Iris pigment epithelial cell (primary cell): ENCODE measurements at regions not wholly inside any gene's neighbourhood (a gene's known extent, or its start where the extent isn't known, plus 50 kb on each side); places are given as distances from the start of the nearest gene placed in this dataset.
"Not testable (repeated sequence)": the region's sequence is repeated elsewhere in the genome, so short reads cannot be mapped to it uniquely, and the experiment has no call there.

Experiments
- DNase-seq: peaks from one replicate; pipeline ENCODE4 v3.0.0-alpha.2; 2011; ENCODE audit warnings: low read depth

DNA sequence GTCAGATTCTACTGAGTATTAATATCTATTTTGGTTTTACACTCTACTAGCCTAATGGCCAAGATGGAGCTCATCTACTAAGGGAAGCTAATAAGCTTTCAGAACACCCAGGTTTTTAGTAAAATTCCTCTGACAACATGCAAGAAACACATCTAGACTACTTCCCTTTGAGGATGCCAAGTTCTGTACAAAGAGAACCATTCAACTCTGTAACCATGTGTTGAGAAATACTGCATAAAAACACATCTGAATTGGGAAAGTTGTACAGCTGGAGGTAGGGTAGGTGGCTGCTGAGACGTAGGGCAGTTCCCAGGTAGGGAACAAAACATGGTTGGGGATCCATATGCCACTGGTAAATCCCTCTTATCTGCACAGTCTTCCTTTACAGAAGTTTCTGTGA is 66.2 kb downstream of the SC5D start:
- no peak for DNase-seq

DNA sequence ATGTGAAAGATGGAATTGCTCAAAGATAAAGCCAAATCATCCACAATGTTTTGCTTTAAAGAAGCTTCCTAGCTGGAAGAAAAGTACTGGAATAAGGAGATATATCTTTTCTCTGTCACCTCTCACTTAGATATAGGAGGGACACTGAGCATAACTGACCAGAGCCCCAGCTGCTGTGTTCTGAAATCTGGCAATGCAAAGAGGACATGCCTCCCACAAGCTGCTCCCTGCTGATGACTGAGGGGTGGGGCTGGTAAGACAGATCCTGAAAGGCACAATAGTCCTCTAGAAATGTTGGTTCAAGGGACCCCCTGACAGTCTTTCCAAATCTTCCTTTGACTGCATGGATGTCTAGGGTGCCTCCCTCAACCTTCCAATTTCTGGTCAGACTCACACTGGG is 67.0 kb downstream of the SC5D start:
- DNase-seq = no peak

DNA sequence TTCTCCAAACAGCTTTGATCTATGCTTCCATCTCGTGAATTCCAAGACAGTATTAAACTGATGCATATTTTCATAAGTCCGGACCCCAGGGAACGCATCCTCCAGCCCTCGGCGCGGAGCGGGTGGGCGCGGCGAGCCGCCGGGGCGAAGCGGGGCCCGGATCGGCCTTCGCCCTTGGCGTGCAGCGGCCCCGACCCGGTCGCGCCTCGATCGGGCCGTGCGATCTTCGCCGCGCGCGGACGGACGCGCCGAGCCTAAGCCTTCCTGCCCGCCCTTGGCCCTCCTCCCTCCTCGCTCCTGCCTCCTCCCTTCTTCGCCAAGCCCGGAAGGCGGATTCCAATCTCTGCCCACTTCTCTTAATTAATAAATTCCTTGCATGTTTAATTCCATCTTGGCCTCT is 70.4 kb downstream of the SC5D start:
- DNase-seq = not testable (repeated sequence)

DNA sequence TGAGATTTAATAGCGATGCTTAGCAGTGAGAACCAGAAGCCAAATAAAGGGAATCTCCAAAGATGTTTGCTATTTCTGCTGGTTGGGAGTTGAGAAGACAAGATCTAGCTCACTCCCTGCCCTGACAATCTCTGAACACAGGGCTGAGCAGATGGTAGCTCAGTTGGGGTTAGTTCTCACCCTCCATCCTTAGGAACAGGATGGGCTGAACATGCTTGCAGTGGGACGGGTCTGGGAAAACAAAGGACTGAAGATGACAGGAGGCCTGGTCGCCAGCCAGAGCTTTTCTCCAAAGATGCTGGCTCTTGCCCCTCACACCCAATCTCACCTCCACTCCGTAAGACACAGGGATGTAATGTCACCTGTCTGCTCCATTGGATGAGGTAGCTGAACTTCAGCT is 72.7 kb downstream of the SC5D start:
- no peak for DNase-seq

DNA sequence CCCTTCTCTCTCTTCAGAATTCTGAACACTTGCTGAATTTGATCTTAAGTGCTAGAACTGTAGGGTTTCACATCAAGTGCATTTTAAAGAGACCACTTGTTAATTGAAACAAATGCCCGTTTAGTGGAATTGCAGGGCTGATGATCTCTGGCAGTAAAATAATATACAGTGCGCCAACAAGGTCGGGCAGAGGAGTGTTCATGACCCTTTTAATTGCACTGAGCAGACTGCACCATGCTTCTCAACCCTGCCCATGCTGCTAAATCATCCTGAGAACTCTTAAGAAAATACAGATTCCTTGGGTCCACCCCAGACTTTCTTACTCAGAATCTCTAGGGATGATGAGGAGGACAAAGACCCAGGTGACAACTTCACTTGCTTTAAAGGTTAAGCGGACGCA is 73.5 kb downstream of the SC5D start:
- DNase-seq = no peak

DNA sequence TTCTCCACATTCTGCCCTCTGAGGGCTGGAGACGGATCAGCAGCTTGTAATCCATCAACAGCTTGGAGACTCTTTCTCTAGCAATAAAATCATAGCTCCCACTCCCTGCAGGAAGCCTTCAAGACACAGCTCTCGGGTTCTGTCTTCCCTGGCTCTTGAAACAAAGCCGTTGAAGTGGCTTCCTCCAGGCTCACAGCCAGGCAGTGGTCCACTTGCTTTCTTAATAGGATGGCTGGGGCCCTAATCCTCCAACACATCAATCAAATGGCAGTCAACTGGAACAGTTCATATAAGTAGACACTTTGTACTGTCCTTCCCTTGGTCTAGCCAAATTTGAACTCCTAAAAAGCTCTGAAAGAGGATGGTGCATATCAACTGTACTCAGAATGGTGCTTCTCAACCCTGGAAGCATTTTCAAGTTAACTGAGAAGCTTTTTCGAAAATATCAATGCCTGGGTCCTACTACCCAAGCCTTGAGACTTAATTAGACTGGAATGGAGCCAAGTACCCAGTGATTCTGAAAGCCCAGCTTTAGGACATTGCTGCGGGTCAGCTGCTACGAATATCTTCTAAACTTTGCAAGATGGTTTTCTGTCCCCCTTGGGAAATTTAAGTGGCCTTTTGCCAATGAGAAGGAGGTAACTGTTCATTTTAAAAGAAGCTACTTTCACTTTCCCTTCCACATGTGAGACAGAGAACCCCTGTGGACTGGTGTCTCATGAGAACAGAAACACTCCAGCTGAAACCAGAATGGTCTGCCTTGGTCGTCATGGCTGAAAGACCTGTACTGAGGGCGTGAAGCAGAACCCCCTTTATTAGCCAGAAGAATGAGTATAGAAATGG is 74.7 kb downstream of the SC5D start:
- peak; percentile 9 for DNase-seq

DNA sequence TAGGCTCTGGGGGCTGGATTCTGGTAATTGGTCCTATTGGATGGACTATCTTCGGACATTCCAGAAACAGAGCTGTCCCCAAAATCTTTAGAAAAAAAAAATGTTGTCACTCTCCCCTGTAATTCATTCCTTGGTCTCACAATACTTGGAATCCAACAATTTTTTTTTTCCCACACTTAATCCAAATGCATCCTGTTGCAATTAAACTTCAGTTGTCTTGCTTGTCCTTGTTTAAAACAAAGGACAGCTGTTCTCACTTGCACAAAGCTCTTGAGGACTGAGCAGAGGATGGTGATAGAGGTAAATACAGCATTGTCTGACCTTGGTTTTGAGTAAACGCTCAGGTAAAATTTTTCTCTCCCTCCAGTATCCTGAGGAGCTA is 75.3 kb downstream of the SC5D start:
- DNase-seq = no peak

DNA sequence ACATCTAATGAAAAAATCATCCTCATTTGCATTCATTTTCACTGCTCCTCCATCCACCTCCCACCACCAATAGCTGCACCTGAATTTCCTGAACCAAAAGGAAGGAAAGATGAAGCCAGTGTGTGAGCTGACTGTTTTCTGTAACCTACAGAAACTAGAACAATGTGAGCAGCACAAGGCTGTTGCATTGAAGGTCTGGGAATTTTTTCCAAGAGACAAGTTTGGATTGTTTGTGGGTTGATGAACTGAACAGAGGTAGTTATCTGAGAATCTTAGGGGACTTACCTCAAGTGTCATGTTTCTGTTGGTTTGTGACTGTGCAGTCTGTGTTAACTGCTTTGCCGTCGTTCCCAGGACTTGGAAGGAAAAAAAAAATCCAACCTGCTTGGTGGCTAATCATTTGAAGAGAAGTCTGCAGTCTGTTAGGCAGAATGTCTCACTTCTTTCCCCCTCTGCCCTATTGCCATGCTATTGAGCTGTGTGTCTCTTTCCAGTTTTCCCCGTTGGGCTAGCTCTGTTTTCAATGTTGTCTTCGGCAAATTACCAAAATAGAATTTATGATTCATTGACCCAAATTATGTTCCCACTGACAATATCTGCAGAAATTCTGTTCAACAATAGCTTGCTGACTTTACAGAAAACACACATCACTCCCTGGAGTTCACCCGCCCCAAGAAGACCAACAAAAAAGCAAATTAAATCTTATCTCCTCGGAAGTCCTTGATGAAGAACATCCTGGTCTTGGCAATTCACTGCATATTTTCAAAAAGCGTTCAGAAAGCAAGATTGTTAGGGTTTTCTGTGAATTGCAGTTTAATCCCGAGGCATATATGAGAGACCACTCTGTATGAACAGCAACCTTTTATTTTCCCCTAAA is 76.0 kb downstream of the SC5D start:
- no peak for DNase-seq

DNA sequence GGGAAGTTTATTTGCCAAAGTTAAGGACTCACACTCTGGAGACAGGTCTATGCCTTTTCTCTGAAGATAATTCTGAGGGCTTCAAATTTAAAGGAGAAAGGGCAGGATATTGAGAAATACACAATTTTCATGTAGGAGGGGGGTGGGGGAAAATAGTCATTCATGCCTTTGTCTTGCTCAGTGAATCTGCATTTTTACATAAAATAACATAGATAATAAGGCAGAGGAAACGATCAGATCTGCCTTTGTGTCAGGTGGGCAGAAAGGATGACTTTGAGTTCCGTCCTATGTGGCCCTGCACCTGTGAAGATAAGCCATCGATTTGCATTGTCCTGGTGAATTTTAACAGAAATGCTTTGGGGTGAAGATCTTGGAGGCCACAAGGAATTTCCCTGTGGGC is 76.8 kb downstream of the SC5D start:
- DNase-seq = no peak

DNA sequence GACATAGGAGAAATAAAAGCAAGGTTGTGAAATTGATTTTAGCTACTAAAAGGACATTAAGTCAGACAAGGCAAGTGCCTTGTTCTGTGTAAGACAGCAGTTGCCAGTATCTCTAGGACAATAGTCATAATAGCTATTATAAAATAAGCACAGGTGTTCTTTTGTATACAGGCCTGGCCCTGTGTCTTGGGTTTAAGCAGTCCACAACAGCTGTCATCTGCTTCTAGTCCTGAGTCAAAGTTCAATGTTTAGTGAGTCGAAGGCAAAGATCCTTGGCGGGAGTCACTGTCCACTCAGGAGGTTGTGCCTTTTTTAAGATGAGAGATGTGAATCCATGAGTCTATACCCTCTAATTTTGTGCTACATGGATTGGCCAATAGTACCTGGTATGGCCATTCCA is 79.5 kb downstream of the SC5D start:
- DNase-seq = no peak

DNA sequence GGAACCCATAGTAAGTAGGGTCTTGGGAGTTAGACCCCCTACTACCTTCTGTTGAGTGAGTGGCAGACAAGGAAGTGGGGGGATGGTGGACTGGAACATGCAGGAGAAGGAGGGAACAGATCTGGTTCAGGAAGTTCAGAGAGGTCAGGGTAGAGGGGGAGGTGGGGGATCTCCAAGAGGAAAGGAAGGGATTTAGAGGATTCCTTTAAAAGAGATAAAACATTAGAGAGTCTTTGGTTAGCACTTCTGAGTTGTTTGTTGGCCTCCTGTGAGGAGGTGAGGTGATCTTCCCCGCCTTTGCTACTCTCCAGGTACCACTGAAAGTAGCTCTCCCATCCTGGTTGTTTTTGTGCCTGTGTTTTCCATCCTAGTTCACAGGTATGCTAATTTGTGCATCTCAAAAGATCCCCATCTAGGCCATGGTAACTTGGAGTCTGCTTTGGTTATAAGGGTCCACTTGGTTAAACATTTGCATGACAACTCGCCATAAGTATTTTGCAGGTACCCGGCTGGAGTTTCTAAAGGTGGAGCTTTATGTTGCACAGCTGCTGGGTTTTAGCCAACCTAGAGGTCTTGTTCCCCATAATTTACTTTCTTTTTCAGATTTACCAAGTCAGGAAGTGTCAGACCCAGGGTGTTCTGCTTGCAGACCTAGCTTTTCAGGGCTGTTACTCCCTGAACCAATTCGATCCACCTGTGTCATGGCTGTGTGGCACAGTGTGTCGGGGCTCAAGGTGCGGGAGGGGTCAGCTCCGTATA is 79.3 kb upstream of the SORL1 start:
- no peak for DNase-seq

DNA sequence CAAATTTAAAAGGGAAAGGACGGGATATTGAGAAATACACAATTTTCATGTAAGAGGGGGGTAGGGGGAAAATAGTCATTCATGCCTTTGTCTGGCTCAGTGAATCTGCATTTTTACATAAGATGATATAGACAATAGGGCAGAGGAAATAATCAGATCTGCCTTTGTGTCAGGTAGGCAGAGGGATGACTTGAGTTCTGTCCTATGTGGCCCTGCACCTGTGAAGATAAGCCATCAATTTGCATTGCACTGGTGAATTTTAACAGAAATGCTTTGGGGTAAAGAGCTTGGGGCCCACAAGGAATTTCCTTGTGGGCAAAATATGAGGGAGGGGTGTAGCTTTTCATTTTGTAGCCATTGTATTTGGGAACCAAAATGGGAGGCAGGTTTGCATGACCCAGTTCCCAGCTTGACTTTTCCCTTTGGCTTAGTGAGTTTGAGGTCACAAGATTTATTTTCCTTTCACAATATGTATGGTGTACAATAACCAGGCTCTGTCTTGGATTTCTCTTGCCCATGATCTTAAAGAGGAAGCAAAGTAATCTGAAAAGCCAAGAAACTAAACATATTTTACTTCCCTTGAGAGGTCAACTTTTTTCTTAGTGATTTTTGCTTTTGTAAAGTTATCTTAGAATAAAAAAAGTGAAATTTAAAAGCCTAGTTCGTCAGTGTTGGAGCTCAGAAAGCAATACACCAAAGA is 77.7 kb upstream of the SORL1 start:
- no peak for DNase-seq

DNA sequence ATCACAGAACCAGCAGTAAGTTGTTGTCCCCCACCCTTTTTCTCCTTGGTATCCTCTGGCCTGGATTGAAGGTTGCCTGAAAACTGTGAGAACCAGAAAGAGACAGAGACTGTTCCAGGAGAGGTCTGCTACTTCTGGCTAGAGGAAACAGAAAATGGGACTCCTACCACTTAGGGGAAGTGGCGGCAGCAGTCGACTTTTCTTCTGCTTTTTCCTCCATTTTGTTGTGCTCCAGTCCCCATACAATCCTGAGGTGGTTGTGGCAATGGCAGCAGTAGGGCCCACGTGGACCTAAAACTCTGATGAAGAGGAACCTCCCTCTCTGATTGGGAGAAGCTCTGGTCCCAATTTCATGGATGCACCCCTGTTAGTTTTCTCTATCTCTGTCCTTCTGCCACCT is 76.0 kb upstream of the SORL1 start:
- no peak for DNase-seq

DNA sequence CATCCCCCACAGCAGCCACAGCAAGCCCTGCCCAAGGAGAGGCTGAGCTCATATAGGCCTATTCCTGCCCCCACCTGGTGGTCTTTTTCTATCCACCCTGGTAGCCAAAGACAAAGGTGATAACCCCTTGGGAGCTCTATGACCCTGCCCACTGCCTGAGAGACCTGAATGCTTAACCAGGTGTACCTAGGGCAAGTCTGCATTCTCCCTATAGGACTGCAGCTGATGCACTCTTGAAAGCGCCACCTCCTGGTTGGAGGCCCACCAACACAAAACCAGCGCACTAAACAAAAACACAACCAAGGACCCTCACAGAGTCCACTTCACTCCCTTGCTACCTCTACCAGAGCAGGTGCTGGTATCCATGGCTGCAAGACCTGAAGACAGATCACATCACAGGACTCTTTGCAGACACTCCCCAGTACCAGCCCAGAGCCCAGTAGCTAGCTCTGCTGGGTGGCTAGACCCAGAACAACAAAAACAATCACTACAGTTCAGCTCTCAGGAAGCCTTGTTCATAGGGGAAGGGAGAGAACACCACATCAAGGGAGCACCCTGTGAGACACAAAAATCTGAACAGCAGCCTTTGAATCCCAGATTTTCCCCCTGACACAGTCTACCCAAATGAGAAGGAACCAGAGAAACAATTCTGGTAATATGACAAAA is 72.8 kb upstream of the SORL1 start:
- not testable (repeated sequence) for DNase-seq

DNA sequence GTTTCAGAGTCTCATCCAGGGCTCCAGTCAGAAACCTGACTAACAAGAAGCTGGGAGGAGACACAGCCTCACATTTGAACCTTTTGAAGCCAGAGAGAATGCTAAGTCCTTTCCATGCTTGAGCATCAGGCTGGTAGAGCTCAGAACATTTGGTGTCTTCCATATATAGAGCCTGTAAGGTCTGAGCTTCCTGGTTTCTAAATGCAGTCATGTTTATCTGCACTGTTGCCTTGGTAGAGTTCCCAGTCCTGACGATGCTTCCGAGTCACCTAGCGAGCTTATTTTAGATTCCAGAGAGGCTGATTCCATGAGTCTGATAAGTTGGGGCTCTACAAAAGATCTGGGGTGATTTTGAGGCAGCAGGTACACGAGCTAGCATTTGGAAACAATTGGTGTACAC is 68.4 kb upstream of the SORL1 start:
- no peak for DNase-seq

DNA sequence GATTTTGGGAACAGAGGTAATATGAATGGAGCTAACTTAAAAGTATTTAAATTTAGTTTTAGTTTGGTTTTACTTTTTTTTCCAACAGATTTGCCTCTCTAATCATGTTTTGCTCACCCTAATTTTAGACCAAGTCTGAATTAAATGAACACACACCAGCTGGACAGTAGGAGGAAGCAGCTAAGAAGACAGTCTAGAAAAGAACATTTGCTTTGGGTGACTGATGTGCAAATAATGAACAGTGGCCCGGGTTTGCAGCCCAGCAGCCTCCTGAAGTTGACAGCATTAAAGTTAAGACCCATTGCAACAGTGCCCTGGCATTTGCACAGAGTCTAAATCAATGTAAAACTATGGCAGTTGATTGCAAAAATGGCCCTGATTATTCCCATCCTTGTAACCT is 66.4 kb upstream of the SORL1 start:
- no peak for DNase-seq
